ENCODE measurements at regions not wholly inside any gene's neighbourhood (a gene's known extent, or its start where the extent isn't known, plus 50 kb on each side); places are given as distances from the start of the nearest gene placed in this dataset.
A peak's percentile ranks its signal among the peaks of the same experiment; 100 is the strongest.
"Not testable (repeated sequence)": the region's sequence is repeated elsewhere in the genome, so short reads cannot be mapped to it uniquely, and the experiment has no call there.

- DNase-seq (ENCODE audit: low read depth) = no peak
Measured at GRCh38 chr4:33071535-33071934, 2351.4 kb downstream of the PCDH7 start.

DNA sequence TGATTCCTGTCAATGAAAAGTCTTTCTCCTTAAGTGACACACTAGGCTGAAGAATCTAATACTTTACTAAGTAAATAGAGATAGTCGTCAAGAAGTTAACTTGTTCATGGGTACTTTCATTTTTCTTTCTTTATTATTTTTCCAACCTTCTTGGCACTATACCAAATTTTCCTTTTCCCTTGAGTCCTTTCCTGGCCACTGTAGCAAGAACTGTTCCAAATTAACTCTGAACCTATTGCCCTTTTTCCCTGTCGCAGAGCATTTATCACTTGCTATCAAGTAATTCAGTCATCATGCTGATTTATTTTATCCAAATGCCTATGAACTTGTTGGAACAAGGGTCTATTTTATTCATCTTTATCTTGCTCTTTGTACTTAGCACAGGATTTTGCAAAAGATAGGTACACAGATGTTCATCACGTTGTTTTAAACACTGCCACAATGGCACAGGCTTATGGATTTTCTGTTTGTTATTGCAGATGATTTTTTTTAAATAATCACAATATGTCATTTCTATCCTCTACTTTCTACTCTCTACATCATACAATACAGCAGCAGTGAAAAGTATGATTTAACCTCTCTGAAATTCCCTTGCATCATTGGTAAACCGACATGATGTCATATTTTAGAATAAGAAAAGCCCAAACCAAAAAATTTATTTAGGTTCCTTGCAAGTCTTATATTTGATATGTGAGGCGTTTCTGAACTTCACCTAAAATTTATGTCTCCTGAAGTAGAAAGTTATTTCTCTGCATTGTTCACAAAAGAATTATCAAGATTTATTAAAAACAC lies 2352.3 kb downstream of the PCDH7 start:
- DNase-seq (ENCODE audit: low read depth) = no peak

DNA sequence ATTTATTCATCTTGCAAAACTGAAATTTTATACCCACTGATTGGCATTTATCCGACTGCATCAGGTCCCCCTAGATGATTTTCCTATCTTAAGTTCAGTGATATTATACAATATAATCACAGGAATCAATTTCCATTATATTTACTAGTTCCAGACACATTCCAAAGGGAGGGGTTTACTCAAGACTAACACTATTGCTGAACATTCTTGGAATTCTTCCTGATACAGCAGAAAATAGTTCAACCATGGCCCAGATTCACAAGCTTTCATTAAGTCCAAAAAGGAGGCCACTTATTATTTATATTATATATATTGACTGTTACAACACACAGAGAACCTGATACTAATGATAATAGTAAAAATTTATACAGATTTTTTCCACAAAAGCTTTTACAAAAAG lies 2353.6 kb downstream of the PCDH7 start:
- peak; percentile 72 for DNase-seq (ENCODE audit: low read depth)

DNA sequence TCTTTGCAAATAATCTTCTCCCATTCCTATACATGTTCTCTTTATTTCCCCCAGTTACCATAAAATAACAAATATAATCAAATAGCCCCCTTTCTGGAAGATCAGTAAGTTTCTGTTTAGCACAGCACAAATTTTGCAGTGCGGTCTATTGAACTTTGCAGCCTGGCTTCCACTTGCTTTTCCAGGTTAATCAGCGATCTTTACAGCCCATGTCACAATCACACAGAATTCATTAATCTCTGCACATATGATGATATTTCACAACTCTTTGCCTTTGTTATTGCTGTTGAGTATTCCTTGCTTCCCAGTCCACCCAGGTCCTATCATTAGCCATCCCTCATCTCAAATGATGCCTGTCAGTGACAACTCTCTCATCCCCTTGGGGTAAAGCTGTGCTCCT lies 2358.0 kb downstream of the PCDH7 start:
- DNase-seq (ENCODE audit: low read depth) = no peak

DNA sequence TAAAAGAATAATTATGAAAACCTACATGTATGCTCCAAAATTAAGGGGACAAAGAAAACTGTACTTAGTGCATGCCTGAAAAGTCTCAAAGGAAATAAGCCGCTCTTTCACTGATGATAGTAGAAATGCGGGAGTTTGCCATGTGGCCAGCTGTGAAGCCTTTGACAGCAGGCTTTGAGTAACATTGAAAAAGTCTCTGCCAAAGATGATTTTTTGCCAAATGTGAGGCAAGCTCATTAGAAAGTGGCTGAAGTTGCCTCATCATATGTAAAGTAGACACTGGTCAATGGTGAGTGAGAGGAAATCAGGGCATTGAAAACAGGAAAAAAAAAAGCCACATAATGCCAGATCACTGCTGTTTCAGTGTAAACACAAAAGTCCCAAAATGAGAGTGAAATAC lies 2360.1 kb downstream of the PCDH7 start:
- no peak for DNase-seq (ENCODE audit: low read depth)

DNA sequence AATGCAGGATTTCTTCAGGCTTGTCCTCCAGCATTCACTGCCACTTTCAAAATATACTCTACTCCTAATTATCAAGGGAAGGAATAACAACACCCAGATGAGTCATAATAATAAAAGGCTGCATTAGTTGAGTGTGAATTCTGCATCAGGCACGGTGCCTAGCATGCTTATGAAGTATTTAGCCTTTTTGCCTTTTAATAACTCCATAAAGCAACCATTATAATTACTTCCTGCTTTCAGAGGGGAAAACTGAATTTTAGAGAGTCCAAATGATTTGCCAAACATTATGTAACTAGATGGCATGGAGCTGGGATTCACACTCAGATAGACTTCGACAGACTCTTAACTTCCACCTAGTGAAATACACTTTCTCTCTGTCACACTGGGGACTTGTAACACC lies 2365.5 kb downstream of the PCDH7 start:
- peak; percentile 40 for DNase-seq (ENCODE audit: low read depth)

GRCh38 chr4:33086331-33086925 lies 2366.3 kb downstream of the PCDH7 start:
- DNase-seq (ENCODE audit: low read depth) = peak; percentile 59

DNA sequence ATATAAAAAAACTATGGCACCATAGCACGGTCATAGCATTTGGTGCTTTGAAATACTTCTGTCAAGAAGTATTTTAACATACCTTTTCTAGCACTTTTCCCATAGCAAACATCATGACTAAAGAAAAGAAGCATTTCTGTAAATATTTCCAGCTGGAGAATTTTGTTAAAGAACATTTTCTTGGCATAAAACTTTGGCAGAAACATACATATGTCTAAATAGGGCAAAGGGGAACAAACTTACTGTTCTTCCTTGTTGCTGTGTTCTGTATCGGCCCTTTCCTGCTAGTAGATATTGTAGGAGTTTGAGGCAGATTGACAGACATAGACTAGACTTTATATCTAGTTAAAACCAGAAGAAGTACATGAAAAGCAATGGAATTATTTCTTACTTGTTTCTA lies 2368.5 kb downstream of the PCDH7 start:
- DNase-seq (ENCODE audit: low read depth) = no peak

DNA sequence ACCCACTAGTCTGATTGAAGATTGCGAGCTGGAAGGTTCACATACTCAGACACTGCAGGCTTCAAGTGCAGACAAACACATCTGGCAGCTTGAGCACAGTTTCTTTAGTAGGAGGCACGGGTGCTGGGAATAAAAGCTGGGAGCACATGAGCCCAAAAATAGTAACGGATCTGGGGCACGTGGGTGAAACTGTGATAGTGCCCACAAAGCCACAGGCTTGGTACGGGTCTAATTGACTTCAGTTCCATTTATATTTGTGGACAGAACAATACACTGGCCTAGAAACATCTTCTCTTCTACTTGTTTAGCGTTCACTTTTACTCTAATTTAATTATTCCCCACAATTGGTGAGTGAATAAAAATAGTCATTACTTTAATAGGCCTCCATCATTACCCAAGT lies 2370.7 kb downstream of the PCDH7 start:
- no peak for DNase-seq (ENCODE audit: low read depth)

DNA sequence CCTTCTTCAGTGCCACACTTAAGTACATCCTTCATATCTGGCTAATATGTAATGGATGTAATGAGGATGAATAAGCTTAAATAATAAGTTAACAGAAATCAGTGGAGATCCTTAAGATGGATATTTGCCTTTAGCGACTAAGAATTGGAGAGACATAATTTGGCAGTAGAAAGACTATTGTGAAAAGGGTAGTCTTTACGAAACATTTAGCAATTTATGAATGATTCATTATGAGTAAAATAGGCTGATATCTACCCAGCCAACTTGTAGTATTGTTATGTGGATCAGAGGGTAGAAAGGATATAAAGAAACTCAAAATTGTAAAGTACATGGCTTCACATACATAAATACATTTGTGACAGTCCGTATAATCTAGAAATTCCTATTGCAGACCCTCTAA lies 2371.8 kb downstream of the PCDH7 start:
- DNase-seq (ENCODE audit: low read depth) = no peak

DNA sequence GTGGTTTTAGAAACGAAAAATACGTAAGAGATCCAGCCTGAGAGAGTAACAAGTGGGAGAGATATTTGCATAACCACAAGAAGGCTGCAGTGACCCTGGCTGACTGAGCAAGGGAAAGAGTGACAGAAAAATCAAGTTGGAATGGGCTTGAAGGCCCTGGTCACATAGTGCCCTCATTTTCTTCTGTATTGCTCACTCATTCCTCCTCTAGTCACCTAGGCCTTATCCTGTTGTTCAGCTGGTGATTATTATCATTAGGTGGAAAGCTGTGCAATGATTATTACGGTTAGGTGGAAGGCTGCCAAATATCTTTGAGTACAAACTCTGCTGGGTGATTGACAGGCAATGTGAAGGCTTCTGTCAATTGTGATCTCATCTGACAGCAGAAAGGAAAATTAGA lies 2384.1 kb downstream of the PCDH7 start:
- no peak for DNase-seq (ENCODE audit: low read depth)

DNA sequence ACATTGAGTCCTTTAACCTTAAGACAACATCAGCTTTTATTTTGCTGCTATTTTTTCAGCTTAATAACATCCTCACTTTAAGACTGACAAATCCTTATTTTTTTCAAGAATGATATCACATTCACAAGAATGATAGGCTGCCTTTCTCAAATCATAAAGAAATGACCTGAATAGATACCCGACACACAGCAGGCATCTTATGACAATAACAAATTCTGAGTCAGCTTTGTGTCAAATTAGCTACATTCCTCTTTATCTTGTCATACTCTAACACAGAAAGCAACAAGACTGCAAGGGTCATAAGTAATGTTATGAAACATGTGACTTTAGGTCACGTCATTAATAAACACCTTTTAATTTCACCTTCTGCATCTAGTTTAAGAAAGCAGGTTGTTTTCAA lies 2387.6 kb downstream of the PCDH7 start:
- peak; percentile 57 for DNase-seq (ENCODE audit: low read depth)

DNA sequence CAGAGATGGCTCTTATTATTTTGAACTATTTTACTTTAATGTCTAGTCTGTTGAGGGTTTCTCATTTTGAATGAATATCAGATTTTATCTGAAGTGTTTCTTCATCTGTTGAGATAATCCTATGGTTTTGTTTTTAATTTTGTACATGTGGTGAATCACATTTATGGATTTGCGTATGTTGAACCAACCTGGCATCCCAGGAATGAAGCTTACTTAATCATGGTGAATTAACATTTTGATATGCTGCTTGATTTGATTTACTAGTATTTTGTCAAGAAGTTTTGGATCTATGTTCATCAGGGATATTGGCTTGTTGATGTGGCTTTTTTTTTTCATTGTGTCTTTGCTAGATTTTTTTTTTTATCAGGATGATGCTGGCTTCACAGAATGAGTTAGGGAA lies 2390.9 kb downstream of the PCDH7 start:
- peak; percentile 43 for DNase-seq (ENCODE audit: low read depth)

GRCh38 chr4:33116871-33117270 lies 2396.7 kb downstream of the PCDH7 start:
- DNase-seq (ENCODE audit: low read depth) = peak; percentile 33

DNA sequence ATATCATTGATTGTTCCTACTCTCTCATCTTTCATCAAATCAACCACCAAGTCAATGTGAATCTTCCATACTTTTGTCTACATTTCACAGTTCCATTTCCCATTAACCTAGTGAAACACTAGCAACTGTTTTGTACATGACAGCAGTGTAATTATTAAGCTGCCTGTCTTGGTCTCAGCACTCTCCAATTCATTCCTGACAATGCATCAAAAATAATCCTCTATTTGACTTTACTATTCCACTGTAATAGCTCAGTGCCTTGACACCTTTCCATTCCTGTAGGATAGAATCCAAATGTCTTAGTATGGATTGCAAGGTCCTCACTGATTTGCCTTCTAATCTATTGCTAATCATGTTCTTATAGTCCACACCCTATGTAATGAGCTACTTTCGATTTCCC lies 2405.8 kb downstream of the PCDH7 start:
- DNase-seq (ENCODE audit: low read depth) = no peak

- DNase-seq (ENCODE audit: low read depth) = not testable (repeated sequence)
Measured at GRCh38 chr4:33130662-33131061, 2410.5 kb downstream of the PCDH7 start.

DNA sequence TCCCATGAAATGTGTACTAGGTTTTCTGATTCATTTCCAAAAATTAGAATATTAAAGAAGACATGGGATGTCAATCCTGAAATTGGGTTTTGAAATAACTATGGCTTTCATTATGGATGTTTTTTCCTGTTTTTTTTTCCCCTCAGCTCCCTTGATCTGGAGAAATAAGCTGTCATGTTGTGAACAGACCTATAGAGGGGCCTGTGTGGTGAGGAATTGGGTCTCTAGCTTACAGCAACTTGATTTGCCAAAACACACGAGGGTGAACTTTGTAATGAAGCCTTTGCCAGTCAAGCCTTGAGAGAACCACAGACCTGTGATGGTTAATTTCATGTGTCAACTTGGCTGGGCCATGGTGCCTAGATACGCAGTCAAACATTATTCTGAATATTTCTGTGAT lies 2413.6 kb downstream of the PCDH7 start:
- no peak for DNase-seq (ENCODE audit: low read depth)

DNA sequence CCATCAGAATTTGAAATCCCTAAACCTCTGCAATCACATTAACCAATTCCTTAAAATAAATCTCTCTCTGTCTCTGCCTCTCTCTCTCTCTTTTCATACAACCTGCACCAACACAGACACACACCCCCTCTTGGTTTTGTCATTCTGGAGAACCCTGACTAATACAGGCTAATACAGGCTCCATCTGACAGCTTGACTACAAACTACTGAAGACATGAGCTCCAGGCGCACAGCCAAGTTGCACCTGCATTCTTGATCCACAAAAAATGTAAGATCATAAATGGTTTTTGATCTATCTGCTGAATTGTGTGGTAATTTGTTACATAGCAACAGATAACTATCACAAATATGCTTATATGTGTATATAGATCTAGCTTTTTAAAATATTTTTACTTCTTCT lies 2414.2 kb downstream of the PCDH7 start:
- DNase-seq (ENCODE audit: low read depth) = no peak

DNA sequence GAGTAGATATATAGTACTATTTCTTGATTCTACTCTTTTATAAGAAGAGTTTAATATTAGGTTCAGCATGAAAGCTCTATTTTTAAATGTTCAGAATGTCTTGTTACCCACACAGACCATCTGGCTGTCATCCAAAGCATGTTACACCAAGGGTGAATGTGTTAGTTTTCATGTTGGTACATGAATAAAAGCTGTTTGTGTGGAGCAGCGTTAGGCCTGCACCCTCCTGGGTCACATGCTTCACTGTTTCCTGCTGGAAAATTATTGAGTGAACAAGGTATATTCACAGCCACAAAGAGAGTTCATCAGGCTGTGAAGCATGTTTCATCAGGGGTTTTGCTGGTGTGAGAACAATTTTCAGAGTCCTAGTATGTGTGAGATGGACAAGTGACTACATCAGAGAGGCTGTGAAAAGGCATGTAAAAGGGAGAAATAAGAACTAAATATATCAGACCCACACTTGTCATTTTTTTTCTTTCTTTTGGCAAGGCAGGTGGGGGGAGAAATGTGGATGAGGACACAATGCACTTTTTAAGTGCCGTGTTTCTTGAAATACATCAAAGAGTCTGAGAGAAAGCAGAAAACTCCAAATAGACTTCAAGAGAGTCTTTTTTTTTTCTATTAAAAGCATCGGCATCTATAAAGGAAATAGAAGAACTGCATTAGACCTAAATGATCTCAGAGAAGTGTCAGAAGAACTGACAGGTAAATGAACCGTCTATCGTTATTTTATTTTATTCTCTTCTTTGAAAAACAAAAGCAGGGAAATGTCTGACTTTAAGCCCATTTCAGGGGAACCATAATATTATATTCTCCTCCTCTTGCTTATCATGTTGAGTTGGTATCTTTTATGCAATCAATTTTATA lies 2429.7 kb downstream of the PCDH7 start:
- no peak for DNase-seq (ENCODE audit: low read depth)

DNA sequence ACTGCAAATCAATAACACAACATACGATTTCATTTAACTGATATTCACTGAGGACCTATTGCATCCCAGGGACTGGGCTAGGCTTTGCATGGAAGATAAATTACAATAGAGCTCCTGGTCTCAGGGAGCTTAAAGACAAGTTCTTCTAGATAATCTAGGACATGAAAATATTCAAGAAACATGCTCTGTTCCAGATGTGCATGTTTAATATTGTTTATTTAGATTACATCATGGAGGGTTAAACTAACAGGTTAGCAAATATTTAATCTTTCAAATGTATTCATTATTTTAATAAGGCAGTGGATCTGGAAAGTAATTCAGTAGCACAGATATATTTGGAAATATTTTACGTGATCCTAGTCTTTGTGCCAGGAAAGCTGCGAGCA lies 2430.3 kb downstream of the PCDH7 start:
- DNase-seq (ENCODE audit: low read depth) = no peak

DNA sequence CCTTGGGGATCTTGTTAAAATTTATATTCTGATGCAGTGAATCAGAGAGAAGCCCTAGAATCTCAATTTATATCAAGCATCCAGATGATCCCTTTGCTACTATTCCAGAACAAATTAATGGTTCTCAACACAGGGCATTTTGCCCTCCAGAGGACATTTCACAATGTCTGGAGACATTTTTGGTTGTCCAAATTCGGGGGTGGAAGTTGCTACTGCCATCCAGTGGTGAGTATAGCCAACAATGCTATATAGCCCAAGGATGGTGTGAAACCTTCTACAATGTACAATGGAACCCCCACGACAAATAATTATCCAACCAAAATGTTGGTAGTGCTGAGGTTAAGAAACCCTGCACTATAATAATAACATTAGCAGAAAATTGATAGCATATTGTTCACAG lies 2440.0 kb downstream of the PCDH7 start:
- peak; percentile 60 for DNase-seq (ENCODE audit: low read depth)

GRCh38 chr4:33161202-33161601 lies 2441.0 kb downstream of the PCDH7 start:
- DNase-seq (ENCODE audit: low read depth) = no peak

DNA sequence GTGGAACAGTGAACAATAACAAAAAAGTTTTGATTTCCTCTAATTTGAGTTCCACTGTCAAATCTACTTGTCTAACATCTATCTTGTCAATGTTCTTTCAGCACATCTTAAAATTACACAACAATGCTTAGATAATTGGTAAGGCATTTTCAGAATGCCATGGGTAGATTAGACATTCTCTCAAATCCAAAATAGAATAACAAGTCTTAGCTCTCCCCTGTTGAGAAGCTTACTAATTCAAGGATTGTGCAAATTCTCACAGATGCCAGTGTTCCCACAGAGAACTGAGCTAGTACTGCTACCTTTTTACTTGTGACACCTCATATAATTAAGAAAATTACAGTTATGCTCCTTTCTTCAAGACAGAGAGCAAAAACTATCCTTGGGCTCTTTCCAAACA lies 2442.0 kb downstream of the PCDH7 start:
- no peak for DNase-seq (ENCODE audit: low read depth)

Measured in EH (cell line).